Bronchial epithelial cell (primary cell): ENCODE measurements at regions not wholly inside any gene's neighbourhood (a gene's known extent, or its start where the extent isn't known, plus 50 kb on each side); places are given as distances from the start of the nearest gene placed in this dataset.

ENCODE experiments used
- DNase-seq: peaks from one replicate; pipeline ENCODE4 v3.0.0-alpha.2; 2010; ENCODE audit warnings: low read depth
- FAIRE-seq: peaks from 2 replicates; lab custom pipeline; 2011; peaks lifted over from hg19 to GRCh38; lab: Jason Lieb, UNC
- H3K27me3 ChIP-seq: 2 replicates; pipeline ENCODE4 v1.5.1; 2011; ENCODE audit warnings: low read length; ENCODE audit not compliant: control insufficient read depth, insufficient read depth
- H3K36me3 ChIP-seq: 2 replicates; pipeline ENCODE4 v1.5.1; 2011; ENCODE audit warnings: low read length; ENCODE audit not compliant: control insufficient read depth, insufficient read depth
- H3K4me3 ChIP-seq: 2 replicates; pipeline ENCODE4 v1.5.1; 2011; ENCODE audit warnings: mild to moderate bottlenecking, low read depth, low read length, control low read depth
- TF ChIP-seq, protein P1 (sequence below): IDR thresholded peaks from 2 replicates; pipeline ENCODE4 v1.5.1; 2011; ENCODE audit warnings: mild to moderate bottlenecking, moderate library complexity, low read length, control low read depth, inconsistent platforms; ENCODE audit not compliant: insufficient read depth, severe bottlenecking

GRCh38 chr6:71204741-71205140, 83.9 kb upstream of the OGFRL1 start:
- no peak for DNase-seq
- TF ChIP-seq, protein P1, sequence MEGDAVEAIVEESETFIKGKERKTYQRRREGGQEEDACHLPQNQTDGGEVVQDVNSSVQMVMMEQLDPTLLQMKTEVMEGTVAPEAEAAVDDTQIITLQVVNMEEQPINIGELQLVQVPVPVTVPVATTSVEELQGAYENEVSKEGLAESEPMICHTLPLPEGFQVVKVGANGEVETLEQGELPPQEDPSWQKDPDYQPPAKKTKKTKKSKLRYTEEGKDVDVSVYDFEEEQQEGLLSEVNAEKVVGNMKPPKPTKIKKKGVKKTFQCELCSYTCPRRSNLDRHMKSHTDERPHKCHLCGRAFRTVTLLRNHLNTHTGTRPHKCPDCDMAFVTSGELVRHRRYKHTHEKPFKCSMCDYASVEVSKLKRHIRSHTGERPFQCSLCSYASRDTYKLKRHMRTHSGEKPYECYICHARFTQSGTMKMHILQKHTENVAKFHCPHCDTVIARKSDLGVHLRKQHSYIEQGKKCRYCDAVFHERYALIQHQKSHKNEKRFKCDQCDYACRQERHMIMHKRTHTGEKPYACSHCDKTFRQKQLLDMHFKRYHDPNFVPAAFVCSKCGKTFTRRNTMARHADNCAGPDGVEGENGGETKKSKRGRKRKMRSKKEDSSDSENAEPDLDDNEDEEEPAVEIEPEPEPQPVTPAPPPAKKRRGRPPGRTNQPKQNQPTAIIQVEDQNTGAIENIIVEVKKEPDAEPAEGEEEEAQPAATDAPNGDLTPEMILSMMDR = no peak
- H3K4me3 ChIP-seq = no peak overlapping the region
- FAIRE-seq = no peak
- no peaks in the 10 kb centered on the region for H3K36me3 ChIP-seq
- H3K27me3 ChIP-seq = no peaks in the 10 kb centered on the region

DNA sequence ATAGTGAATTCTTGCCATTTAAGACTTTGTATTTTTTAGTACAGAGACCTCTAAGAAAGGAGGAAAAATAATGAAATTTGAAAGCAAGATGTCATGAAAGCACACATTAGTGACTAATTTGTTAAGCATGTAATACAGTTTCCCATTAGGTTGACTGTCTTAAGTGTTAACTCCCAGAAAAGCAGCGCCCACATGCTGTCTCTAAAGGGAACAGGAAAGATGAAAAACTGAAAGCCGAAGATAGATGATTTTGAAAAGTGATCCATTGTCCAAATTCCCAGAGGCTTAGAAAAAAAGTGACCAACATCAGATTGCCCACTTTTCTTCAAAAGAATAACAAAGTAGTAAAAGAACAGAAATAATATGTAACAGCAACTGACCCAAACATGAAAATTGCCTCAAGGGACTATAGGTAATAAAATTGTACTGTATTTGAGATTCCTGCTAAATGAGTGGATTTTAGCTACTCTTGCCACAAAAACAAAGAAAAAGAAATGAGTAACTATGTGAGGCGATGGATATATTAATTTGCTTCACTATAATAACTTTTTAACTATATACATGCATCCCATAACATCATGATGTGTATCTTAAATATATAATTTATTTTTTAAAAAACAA, 83.2 kb upstream of the OGFRL1 start:
- no peak overlapping the region for H3K4me3 ChIP-seq
- DNase-seq = peak; percentile 47

DNA sequence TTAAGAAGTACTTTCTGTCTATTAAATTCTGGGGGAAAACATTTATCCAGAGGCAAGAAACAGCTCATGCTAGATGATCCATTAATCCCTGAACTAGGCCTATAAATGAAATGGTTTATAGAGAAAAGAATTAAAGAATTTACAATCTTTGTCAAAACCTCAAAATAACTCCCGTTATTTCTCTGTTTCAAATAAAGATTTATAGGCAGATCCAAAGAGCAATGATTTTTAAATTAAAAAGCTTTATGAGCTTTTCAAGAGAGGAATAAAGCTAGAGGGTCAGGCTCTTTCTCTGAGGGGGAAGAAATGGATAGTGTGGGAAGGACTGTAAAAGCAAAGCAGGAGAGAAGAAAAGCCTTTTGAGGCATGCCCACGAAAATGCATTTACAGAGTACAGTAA, 82.5 kb upstream of the OGFRL1 start:
- Histone ChIP-seq H3K27me3 (no peaks in the 10 kb centered on the region), H3K36me3 (no peaks in the 10 kb centered on the region), H3K4me3 (no peak overlapping the region)
- no peak for FAIRE-seq
- no peak for DNase-seq
- TF ChIP-seq, protein P1 = no peak

More for the DNA sequence above, 83.2 kb upstream of the OGFRL1 start:
- TF ChIP-seq, protein P1 = no peak
- FAIRE-seq = no peak
- no peaks in the 10 kb centered on the region for H3K36me3 ChIP-seq
- no peaks in the 10 kb centered on the region for H3K27me3 ChIP-seq

GRCh38 chr6:71209206-71209605, 79.4 kb upstream of the OGFRL1 start:
- Histone ChIP-seq H3K36me3 (no peaks in the 10 kb centered on the region), H3K4me3 (no peak overlapping the region), H3K27me3 (no peaks in the 10 kb centered on the region)
- FAIRE-seq (no peak), DNase-seq (no peak)
- TF ChIP-seq, protein P1 = no peak

DNA sequence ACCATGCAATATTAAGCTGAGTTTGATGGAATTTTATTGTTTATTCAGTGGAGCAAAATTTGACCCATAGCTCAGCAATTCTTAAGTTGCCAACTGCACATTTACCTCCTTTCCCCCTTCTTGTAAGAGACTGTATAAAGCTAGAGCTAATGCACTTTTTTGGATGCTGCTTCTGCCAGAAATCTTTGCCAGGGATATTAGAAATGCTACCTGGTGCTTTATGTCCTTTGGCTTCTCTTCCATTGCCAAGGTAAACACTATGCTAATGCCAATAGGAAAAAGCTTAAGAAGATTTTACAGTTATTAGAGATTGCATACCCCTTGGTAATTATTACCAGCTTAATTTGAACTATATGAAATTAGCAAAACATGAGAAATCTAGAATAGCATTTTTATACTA, 79.0 kb upstream of the OGFRL1 start:
- no peak for DNase-seq
- TF ChIP-seq, protein P1 = no peak
- Histone ChIP-seq H3K4me3 (no peak overlapping the region), H3K27me3 (no peaks in the 10 kb centered on the region), H3K36me3 (no peaks in the 10 kb centered on the region)
- FAIRE-seq = no peak

DNA sequence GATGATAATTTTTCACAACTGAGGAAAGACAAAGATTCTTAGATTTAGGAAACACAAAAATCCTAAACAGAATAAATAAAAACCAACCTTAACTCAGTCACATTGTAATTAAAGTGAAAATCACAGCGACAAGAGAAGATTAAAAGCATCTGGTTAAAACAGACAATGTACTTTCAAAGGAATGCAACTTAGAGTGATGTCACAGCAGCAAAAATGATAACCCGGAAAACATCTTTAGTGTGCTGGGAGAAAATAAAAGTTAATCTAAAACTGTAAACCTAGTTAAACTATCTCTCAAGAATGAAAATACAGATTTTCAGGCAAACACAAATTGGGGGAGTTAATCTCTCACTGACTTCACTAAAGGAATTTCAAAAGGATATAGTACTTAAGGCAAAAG, 76.8 kb upstream of the OGFRL1 start:
- FAIRE-seq (no peak), DNase-seq (no peak)
- TF ChIP-seq, protein P1 = no peak
- Histone ChIP-seq H3K27me3 (no peaks in the 10 kb centered on the region), H3K4me3 (no peak overlapping the region), H3K36me3 (no peaks in the 10 kb centered on the region)
